NAMALWA (cell line): ENCODE measurements at regions not wholly inside any gene's neighbourhood (a gene's known extent, or its start where the extent isn't known, plus 50 kb on each side); places are given as distances from the start of the nearest gene placed in this dataset.

Experiments
- DNase-seq: peaks from one replicate; pipeline ENCODE4 v3.0.0-alpha.2; 2015; ENCODE audit warnings: low spot score

DNA sequence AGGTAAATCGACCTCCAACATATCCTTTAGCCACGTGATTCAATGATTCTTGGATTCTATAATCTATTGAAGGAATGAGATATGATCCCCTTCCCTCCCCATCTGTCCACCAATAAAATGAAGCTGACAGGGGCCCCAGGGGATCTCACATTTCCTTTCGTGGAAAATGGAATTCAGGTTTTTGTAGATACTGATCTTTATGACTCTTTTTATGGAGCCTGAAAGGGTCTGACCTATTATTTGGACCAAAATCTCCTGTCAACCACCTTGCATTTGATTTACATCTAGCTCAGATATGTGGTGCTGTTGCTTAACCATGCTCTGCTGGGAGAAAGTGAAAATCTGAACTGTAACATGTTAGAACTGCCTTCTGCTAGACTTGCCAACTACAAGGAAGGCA, 234.0 kb upstream of the CXCL12 start:
- no peak for DNase-seq

DNA sequence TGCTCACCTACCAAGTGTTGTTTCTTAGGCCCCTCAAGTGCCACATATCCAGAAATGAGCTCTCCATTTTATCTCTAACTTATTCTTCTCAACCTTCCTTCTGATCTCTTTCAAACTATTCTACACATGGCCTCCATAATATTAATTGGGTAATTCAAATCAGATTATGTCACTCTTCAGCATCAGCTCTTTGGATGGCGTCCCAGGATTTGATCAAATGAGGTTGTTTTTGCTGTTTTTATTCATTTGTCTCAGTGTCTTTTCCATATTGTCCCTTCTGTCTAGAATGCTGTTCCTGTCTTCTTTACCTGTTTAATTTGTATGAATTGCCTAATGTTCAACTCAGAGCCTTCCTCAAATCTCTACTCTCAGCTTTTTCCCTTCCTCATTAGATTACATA, 234.6 kb upstream of the CXCL12 start:
- DNase-seq: no peak

DNA sequence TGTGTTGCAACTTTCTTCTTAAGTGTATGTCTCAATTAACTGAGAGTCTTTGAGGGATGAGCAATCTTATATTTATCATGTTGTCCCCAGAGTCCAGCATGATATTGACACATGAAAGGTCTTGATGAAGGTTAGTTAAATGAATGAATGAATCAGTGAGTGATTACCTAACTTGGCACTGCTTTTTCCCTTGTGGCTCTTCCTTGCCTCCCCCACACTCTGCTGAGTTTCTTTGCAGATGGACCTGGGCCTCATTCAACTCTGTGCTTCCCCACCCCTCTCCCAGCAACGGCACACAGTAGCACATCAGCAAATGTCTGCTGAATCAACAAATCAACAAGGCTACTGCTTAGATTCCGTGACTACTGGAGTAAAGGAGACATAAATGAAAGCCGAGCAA, 235.1 kb upstream of the CXCL12 start:
- DNase-seq: no peak

DNA sequence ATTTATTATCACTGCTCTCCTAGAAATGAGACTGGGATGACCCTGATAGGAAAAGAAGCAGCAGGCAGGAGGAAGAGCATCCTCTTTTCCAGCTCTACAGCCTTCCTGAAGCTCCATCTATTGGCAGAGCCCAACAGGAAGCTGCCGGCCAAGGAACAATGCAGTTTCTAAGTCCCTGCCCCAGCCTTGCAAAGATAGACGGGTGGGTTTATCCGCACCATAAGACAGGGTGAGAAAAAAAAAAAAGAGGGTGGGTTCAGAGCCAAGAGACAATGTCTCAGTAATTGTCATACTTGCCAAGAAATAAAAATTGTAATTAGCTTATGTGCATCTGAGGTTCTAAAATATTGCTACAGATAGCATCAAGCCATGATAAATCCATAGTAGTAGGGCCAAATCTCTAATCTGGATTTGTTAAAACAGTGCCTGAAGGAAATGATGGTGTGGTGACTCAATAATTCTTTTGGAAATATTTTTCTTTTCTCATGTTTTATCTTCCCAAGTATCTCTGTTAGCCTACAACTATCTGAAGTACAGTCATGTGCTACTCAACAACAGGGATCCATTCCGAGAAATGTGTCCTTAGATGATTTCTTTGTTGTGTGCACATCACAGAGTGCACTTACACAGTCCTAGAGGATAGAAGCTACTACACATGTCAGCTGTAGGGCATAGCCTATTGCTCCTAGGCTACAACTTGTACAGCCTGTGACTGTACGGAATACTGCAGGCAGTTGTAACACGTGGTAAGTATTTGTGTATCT, 242.9 kb upstream of the CXCL12 start:
- no peak for DNase-seq

DNA sequence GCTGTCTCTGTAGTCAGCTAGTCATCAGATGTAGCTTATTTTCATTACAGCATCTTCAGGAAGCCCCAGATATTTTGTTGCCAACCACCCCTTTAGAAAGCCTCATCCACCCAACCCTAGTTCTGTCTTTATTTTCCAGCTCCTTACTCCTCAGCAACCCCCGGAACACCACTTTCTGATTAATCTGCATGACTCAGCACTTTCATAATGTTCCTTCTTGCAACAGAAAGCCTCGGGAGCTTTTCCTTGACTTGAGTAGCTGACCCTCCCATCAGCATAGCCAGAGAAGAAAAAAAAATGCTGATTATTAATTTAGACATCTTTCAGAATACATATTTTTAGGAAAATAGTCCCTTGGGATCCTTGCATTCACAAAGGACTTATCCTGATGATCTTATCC, 244.0 kb upstream of the CXCL12 start:
- no peak for DNase-seq

DNA sequence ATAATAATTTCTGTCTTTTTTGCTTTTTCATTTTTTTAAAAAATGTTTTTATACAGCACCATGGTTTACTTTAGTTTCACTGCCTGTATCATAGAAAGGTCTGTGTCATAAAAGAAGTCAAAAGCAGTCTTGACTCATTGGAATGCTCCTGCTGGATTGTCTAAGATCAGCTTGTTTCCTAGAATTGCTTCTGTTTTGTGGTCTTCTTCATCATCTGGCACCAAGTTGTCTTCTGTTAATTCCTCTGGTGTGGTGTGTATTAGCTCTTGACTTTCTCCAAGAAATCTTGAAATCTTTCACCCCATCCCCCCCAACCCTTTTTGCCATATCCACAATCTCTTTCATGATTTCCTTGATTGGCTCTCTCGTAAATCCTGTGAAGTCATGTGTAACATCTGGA, 250.3 kb upstream of the CXCL12 start:
- DNase-seq: no peak

DNA sequence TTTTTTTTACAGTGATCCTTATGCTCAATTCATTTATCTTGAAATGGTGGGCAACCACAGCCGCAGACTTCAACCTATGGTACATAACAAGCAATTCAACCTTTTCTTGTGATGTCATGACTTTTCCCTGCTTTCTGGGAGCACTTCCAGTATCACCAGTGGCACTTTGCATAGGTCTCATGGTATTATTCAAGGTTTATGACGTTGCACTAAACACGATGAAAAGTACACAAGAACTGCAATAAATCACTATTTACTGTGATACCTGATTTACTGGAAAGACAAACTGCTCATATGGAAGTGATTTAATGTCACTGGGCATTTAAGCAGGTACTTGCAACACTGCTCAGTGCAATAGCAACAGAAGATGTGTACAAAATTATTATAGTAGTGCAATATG, 251.7 kb upstream of the CXCL12 start:
- DNase-seq: no peak

DNA sequence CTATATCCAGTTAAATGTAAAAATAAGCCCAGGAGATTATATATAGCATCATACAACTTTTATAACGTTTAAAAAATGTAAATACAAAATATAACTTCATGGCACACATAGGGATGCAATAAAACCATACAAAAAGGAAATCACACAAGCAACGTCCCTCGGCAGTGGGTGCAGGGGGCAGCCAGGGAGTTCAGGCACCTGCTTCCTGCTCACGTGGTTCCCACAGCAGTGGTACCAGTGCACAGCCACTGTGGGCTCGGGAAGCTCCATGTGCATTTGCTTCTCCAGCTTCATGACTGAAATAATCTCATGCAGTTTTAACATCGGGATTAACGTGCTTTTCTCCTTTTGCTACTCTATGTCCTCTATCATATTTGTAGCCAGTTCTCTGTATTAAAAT, 255.5 kb upstream of the CXCL12 start:
- DNase-seq: no peak

DNA sequence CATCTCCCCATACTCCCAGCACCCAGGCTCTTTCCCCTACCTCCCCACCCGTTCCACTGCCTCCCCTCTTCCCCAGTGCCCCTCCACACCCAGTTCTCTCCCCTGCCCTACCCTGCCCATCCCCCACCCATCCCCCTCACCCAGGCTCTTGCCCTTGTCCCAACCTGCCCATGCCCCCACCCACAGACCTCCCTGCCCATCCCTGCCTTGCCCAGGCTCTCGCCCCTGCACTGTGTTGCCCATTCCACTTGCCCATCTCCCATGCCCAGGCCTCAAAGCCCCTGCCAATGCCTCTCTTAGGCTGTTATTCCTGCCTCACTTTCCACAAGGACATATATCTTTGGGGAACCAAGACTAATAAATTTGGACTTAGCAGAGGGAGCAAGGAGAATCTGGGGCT, 262.6 kb upstream of the CXCL12 start:
- no peak for DNase-seq

DNA sequence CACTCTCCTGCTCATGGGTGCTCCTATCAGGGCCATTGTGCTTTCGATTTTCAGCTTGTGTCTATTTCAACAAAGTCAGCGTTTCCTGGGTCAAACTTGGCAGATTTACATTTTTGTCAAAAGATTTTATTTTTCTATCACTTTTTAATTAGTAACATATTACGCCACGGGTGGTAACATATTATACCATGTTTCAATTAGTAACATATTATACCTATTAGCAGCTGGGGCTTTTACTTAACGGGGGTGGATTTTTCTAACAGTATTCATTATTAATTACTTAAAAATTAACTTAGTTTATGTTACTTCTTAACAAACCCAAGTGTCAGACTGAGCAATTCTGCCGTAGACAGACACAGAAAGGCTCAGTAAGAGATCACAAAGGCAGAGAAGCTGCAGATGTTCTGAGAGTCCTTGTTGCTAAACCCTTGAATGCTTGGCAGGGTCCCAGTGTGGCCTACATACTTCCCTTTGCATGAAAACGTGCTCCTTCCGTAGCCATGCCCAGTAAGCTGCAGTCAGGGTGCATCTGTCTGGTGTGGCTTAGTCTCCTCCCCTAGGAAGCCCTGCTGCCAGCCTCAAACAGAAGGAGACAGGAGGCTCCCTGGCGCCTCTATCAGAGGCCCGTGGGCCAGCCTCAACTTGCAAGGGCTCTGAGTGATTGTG, 263.1 kb upstream of the CXCL12 start:
- DNase-seq: no peak

DNA sequence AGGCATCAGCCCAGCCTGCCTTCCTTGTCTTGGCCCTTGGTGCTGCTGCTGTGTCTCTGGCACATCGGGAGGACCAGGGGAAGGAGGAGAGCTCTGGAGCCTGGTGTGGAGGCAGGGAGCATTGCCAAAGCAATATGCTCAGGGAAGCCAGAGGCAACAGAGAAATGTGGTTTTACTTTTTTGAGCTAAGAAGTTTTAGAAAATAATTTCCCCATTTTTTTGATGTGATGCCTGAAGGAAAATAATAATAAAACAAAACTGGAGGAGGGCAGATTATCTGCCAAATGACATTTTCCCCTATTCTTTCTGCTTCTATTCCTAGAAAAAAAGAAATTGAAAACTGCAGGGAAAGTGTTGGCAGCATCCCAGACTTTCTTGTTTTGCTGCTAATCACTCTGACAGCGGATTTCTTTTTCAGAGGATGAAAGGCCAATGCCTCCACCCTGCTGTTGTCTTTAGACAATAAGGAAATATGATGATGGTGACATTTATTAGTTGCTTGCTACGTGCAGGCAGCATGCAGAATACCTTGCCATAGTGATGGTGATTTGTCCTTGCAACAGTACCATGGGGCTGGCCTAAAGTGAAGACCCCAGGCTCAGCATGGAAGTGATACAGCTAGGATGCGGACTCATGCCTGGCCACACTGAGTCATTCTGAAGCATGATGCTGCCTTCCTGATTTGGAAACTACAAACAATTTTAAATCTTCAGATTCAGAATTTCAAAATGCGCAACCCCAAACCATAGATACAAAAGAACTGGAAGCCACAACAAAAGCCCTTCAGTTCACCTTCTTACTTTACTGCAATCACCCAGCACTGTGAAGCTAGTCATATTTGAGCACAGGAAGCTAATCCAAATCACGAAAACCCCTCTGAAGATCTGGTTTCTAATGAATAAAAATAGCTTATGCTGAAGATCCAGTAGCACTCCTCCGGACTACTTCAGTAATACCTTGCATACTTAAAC, 260.2 kb upstream of the TMEM72 start:
- DNase-seq: no peak

DNA sequence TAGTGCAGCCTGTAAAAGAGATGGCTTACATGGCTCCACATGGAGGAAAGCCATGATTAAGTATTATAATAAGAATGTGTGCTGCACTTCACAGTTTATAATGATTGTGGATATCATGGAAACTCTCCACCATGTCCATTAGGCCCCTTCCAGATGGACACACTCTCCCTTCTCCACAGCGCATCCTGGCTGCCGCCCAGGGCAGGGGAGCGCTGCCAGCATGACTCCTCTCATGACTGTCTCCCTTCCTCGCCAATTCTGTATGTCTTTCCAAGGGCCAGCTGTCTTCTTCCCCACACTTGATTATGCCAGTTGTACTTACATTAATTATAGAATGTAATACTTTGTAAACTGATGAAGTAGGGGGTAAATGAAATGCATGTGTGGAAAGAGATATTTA, 259.3 kb upstream of the TMEM72 start:
- no peak for DNase-seq

DNA sequence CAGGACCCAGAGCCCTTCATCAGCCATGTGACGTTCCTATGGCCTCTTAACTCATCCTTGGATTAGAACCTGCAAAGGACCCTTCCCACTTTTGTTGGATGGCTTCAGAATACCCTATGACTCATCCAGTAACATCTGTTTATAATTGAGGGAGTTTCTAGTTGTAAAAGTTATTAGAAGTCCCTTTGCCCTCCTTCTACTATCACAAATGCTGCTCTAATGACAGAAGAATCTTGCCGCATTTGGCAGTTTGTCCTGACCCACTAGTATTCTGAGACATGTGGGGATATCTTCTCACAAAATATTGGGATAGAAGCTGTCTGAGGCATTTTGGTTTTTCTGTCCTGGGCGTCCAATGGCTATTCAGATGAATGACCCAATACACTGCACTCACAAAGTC, 251.8 kb upstream of the TMEM72 start:
- no peak for DNase-seq

DNA sequence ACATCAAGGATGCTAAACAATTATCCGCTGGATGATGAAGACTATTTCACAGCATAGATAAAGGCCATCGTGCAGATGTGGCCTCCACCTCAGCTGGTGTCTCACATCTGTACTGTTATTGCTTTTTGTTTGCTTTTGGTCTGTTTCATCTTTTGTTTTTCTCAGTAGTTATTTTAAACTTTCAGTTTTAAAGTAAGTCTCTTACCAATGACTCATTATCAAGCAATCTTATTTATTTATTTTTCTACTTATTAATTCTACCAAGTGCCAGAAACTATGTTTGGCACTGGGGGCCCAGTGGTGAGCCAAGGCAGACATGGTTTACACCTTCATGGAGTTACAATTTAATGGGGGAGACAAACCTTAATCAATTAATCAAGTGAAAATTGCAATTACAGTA, 250.9 kb upstream of the TMEM72 start:
- DNase-seq: no peak

DNA sequence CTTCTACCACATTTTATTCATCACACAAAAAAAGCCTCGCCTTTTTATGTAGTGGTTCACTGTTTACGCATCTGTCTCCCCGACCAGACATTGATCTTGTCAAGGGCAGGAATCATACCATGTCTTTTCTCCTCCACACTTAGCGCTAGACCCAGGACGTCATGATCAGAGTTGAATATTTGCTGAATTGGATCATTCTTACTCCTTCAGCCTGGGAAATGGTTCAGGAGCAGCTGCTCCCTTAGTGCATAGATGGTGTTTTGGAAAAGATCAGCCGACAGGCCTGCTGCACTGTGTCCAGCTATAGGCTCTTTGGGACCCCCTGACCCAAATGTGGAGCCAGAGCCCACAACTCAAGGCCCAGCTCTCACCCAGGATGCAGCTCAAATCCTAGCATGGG, 249.1 kb upstream of the TMEM72 start:
- no peak for DNase-seq

DNA sequence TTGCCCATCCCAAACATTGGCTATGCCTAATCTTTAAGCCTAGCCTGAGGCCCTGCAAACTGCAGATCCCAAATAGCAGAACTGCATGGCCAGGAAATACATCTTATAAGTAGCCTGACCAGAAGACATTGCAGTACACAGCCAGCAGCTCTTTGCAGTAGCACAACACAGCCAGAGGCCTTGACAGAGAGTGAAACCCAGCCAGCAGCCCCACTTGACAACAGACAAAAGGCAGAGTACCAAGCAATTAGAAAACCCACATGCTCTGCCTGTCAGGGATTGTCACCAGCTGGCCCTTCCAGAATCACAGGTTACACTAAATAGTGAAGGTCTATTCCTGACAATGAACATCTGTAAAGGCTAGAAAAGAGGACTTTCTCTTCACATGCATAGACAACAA, 242.8 kb upstream of the TMEM72 start:
- no peak for DNase-seq

DNA sequence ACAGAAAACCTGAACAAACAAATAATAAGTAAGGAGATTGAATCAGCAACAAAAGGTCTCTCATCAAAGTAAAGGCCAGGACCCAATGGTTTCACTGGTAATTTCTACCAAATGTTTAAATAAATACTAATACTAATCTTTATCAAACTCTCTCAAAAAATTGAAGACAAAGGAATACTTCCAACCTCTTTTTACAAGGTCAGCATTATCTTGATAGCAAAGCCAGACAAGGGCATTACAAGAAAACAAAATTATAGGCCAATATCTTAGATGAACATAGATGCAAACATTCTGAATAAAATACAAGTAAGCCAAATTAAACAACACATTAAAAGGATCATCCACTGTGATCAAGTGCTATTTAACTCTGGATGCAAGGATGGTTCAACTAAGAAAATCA, 239.8 kb upstream of the TMEM72 start:
- no peak for DNase-seq

DNA sequence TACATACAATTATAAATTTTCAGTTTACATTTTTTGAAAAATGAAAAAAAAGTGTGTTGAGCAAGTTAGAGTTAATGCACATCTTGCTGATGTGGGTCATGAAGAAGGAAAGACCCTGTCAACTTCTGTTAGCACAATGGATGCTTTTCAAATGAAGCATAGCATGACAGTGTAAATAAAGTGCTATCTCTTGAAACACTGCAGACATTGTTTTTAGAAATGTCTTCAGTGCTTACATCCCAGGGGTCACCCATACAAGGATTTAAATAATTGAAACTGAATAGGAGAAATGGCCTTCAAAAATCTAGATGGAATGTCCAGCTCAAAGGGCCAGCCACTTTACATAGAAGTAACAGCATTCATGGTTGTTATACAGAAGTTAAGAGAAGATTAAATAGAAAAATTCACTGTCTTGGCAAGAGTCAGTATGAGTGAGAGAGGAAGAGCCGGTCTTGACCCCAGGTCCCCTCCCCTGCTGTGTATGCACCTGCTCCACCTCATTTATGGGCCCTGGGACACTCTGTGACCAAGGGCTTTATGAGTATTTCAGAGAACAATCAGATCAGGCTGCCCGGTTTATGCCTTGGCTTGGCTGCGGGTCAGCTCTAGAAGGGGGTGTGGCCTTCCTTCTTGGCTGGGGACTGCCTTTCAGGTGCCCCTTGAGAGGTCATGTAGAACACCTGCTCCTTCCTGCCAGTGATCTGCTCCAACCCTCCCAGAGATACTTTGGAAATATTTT, 237.7 kb upstream of the TMEM72 start:
- no peak for DNase-seq

DNA sequence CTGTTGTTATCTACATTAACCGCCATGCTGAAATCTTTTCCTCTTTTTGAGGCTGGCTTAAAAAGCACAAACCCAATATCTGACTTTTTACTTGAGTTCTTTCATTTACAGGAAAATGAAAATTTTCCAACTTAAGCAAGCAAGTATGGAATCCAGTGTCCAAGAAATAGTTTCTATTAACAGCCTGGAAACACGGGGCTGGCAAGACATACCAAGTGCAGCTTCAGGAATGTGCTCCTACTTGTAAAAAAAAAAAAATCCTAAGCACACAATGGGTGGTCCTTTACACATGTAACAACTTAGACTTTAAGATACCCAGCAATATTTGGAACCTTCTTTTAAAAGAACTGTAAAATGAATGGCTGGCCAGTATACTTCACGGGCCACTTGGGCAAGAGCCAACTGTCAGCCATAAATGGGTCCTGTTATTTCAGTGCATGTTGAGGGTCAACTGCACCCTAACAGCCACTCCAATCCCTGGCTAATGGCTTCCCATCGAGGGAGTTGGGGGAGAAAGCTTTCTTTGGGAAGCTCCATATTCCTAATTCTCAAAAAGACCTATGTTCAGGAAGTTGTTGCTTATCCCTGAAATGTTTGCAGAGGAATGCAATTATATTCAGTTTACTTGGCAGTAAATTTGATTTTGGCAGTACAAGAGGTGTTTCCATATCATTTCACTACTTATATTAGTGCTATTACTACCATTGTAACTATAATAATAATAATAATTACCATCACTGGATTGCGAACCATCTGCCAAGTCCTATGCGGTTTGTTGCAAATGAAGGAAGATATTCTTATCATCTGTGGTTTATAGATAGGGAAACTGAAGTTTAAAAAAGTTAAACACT, 236.4 kb upstream of the TMEM72 start:
- DNase-seq: no peak

DNA sequence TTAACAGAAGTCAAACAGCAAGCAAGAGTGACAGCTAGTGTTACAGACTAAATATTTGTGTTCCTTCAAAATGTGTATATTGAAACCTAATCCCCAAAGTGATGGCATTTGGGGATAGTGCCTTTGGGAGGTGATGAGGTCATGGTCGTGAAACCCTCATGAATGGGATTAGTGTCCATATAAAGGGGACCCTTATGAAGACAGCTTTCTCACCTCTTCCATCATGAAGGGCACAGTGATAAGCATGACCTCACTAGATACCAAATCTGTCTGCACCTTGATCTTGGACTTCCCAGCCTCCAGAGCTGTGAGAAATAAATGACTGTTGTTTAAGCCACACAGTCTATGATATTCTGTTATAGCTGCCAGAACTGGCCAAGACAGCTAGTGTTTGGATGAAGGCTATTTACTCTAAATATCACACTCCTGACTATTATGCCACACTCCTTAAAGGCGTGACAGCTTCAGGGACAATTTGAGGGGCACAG, 235.7 kb upstream of the TMEM72 start:
- no peak for DNase-seq

DNA sequence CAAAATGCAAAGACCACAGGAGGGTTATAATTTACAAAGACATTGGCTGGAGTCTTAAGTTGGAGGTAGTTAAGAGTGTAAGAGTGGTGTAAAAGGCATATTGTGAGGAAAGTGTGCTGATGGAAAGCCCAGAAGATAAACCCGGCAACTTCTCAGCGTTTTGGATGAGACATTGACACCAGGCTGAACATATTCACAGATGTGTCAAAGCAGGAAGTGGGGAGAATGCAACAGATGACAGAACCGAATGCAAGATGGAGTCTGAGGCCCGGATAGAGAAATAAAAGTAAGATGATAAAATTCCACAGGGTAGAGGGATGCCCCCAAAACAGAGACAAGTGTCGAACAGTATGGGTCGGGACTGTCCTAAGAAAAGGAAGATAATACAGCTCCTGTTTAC, 230.4 kb upstream of the TMEM72 start:
- DNase-seq: no peak
